GM12874 (cell line): ENCODE measurements at regions not wholly inside any gene's neighbourhood (a gene's known extent, or its start where the extent isn't known, plus 50 kb on each side); places are given as distances from the start of the nearest gene placed in this dataset.

Experiments used
- CTCF ChIP-seq: IDR thresholded peaks from 2 replicates; pipeline ENCODE4 v1.5.1; 2011; ENCODE audit warnings: low read depth, mild to moderate bottlenecking, control low read depth, low read length, moderate library complexity; ENCODE audit not compliant: insufficient read depth

- no peak for TF ChIP-seq CTCF
Observed at GRCh38 chr14:43022094-43022800, 1415.6 kb downstream of the LRFN5 start.

- no peak for TF ChIP-seq CTCF
Observed at GRCh38 chr14:43019826-43020225, 1413.2 kb downstream of the LRFN5 start.

DNA sequence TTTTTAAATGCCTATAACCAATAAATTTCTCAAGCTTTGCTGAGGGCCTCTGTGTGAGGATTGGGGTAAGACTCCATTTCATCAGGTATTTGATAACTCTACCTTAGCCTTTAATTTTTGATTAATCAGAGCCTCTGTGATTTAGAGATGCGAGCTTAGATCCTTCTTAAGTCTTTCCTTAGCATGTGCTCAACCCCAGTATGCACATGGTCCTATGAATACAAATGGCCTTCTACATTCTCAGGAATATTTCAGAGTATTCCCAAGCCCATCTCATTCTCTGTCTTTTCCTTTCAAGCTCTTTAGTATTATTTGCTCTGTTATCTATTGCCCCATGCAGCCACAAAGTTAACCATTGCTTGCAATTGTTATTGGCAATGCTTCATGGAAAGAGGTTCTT lies 1407.7 kb downstream of the LRFN5 start:
- no peak for TF ChIP-seq CTCF

GRCh38 chr14:43012817-43013216 lies 1406.1 kb downstream of the LRFN5 start:
- no peak for TF ChIP-seq CTCF

GRCh38 chr14:43005807-43006206 lies 1399.1 kb downstream of the LRFN5 start:
- TF ChIP-seq CTCF: no peak

- TF ChIP-seq CTCF: no peak
Observed at GRCh38 chr14:43003845-43004244, 1397.2 kb downstream of the LRFN5 start.

- TF ChIP-seq CTCF: no peak
Observed at GRCh38 chr14:43001731-43002130, 1395.1 kb downstream of the LRFN5 start.
